GM12872 (cell line): ENCODE measurements at regions not wholly inside any gene's neighbourhood (a gene's known extent, or its start where the extent isn't known, plus 50 kb on each side); places are given as distances from the start of the nearest gene placed in this dataset.
A peak's percentile ranks its signal among the peaks of the same experiment; 100 is the strongest.

Source experiments
- TF ChIP-seq, protein P1 (sequence below): IDR thresholded peaks from 3 replicates; pipeline ENCODE4 v1.5.1; 2011; ENCODE audit warnings: low read depth, mild to moderate bottlenecking, low read length, moderate library complexity; ENCODE audit not compliant: insufficient read depth

DNA sequence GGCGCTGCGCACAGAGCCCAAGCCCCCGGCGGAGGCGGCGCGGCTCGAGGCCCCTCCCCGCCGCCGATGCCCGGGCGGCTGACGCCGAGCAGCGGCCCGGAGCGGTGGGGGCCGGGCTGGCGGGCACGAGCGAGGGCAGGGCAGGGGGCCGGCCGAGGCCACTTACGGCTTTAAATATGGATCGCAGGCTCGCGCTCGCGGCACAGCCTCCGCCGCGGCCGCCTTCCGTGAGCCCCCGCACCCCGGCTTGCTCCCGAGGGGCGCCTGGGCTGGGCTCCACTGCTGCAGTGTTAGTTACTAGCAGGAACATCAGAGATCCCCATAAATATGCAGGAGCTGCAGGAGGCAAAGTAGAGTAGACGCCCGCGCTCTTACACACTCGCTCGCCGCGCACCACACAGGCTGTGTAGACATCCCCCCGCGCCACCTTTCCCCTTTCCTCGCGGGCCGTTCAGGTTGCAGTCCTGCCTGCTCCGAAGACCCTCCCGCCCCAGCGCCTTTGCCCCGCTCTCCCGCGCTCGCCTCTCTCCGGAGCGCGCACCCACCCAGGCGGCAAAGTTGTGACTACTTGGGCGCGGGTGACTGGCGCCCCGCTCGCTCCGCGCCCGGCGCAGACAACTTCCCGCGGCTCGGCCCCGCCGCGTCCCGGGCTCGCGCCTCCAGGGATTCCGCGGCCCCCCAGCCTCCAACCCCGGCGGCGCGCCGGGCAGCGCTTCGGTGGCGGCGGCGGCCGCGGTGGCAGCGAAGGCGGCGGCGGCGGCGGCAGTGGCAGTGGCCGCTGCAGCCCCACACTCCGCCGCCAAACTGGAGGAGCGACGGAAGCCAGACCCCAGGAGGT, 152.0 kb upstream of the SLC4A4 start:
- TF ChIP-seq, protein P1, sequence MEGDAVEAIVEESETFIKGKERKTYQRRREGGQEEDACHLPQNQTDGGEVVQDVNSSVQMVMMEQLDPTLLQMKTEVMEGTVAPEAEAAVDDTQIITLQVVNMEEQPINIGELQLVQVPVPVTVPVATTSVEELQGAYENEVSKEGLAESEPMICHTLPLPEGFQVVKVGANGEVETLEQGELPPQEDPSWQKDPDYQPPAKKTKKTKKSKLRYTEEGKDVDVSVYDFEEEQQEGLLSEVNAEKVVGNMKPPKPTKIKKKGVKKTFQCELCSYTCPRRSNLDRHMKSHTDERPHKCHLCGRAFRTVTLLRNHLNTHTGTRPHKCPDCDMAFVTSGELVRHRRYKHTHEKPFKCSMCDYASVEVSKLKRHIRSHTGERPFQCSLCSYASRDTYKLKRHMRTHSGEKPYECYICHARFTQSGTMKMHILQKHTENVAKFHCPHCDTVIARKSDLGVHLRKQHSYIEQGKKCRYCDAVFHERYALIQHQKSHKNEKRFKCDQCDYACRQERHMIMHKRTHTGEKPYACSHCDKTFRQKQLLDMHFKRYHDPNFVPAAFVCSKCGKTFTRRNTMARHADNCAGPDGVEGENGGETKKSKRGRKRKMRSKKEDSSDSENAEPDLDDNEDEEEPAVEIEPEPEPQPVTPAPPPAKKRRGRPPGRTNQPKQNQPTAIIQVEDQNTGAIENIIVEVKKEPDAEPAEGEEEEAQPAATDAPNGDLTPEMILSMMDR = no peak

DNA sequence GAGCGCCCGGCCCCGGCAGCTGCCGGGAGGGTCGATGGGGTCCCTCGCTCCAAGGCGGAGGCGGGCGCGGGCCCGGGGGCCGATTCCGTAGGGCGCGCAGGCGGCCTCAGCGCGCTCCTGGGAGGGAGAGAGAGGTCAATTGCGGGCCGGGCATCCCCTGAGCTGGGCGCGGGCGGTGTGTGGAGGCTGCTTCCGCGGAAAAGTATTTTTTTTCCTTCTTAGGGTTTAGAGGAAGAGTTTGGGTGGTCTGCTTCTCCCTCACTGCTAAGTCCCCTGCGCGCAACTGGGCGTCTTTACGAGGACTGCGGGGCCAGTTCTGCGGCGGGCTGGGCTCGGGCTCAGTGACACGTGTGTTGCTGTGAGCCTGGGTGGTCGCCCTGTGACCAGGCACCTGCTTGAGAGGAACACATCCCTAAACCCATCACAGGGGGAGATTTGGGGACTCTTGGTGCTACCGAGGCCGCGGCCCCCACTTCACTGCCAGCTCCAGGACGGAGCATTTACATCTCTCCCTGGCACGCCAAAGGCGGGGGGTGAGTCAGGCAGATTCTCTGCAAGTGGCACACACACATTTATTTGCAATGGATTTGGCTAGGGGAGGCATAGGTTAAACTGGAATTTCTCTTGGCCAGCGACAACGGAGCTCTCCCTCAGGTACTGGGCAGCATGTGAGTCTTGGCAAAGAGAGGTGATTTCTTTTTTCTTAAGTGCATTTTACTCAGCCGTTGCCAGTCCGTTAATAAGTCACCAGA, 151.2 kb upstream of the SLC4A4 start:
- TF ChIP-seq, protein P1 = no peak

GRCh38 chr4:71188156-71188640, 150.6 kb upstream of the SLC4A4 start:
- TF ChIP-seq, protein P1 = 0 out of 3 replicates have a peak, but pooled peaks have one; percentile 4

DNA sequence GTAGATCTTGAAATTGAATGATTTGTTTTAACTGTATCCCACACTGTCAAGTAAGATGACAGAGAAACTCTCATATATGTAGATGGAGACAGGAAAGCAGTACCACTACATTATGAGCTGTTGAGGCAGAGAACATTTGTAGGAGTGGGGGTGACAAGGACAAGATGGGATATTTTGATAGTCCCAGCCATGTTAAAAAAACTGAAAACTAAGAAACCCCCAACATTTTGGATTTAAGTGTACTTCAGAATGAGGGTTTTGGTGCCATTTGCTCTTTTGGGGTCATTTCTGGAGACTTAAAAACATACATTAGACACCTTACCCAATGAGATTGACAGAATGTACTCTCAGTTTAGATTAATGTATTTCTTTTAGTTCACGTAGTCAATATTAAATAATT, 149.9 kb upstream of the SLC4A4 start:
- TF ChIP-seq, protein P1 = no peak

DNA sequence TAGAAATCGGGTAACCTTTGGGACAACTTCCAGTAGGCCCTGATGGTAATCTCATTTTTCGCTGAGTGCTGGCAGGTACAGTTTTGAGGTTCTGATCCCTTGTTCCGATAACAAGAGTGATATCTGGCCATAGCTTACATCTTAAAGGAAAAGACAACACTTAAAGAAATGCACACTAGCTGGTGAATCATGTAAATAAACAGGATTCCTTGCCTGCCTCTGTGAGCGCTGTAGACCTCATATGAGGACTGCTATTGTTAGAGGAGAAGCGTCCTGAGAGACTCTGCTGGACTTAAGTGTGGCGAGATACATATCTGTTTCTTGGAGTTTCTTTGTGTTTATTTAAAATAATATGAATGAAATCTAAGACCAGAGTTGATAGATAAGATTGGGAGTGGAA, 149.3 kb upstream of the SLC4A4 start:
- TF ChIP-seq, protein P1 = no peak

DNA sequence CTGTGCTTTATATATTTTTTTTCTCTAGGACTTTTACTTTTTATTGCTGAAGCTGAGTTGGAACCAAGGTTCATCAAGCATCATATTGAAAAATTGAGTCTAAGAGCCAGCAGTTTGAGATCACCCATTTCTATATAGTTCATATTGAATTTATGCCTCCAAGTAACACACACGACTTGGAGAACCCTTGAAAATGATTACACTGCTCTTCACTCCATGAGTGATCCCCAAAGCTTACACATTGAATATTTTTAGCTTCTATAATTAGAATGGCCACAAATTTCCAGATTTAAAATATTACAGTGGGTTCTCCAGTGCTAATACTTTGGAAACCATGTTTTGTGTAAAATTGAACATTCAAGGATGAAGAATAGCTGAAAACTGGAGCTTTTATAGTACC, 144.4 kb upstream of the SLC4A4 start:
- TF ChIP-seq, protein P1 = no peak

DNA sequence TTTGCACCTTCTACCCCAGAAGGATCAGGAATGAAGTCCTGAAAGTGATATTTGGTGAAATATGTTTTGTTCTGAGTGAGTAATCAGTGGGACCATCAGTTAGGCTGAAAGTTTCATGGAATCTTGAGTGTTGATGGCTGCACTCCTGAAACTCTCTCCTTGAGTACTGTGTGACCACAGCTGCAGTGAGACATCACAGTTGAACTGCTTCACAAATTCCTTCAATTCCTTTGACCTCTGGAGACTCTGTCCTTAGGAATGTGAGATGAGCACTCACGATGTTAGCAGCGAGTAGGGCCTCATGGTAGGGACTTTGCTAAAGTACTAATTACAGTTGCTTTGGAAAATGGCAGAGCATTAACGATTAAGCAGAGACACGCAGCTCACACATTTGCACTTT, 142.9 kb upstream of the SLC4A4 start:
- TF ChIP-seq, protein P1 = no peak
